ENCODE measurements at regions not wholly inside any gene's neighbourhood (a gene's known extent, or its start where the extent isn't known, plus 50 kb on each side); places are given as distances from the start of the nearest gene placed in this dataset.

DNA sequence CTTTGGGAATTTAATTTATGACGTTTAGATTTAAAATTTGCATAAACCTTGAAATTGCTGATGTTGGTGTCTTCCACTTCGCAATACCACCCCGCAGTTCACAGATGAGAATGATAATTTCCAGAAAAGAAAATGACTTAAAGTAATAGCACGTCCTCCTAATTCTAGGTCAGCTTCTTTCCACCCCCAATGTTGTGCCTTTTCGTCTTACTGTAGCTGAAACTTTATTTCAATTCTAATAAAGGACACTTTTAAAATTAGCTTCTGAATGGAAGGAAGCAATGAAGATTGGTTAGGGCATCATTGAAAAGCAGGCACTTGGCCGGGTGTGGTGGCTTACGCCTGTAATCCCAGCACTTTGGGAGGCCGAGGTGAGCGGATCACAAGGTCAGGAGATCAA lies 107.4 kb downstream of the MYCN start:
- in situ Hi-C loops (cut with HindIII; ENCODE audit: low pct_ligation_motif_present, low sequenced_read_pairs) = no loop called here
- Histone ChIP-seq H3K4me3 (ENCODE audit: low read depth, low read length) (no peak overlapping the region), H3K27ac (no peak overlapping the region), H3K36me3 (replicated peaks) (no peaks in the 10 kb centered on the region), H3K27me3 (replicated peaks) (no peaks in the 10 kb centered on the region)
- no peak for TF ChIP-seq CTCF (IDR thresholded peaks at IDR 0.05; ENCODE audit: low read depth, low read length, missing control alignments)
- no peak for DNase-seq

DNA sequence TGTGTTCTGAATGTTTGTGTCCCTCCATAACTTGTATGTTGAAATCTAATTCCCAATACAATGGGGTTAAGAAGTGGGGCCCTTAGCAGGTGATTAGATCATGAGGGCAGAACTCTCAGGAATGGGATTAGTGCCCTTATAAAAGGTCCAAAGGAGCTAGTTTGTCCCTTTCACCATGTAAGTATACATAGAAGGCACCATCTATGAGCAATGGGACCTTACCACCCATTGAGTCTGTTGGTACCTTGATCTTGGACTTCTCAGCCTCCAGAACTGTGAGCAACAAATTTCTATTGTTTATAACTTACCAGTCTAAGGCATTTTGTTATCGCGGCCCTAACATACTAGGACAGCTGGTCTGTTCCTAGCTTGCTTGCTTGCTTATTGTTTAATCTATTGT lies 106.3 kb downstream of the MYCN start:
- no peaks in the 10 kb centered on the region for H3K27me3 ChIP-seq (replicated peaks)
- no peak overlapping the region for H3K4me3 ChIP-seq (ENCODE audit: low read depth, low read length)
- no peak for TF ChIP-seq CTCF (IDR thresholded peaks at IDR 0.05; ENCODE audit: low read depth, low read length, missing control alignments)
- no peak overlapping the region for H3K27ac ChIP-seq
- in situ Hi-C loops (cut with HindIII; ENCODE audit: low pct_ligation_motif_present, low sequenced_read_pairs) = no loop called here
- no peak for DNase-seq
- H3K36me3 ChIP-seq (replicated peaks) = no peaks in the 10 kb centered on the region

DNA sequence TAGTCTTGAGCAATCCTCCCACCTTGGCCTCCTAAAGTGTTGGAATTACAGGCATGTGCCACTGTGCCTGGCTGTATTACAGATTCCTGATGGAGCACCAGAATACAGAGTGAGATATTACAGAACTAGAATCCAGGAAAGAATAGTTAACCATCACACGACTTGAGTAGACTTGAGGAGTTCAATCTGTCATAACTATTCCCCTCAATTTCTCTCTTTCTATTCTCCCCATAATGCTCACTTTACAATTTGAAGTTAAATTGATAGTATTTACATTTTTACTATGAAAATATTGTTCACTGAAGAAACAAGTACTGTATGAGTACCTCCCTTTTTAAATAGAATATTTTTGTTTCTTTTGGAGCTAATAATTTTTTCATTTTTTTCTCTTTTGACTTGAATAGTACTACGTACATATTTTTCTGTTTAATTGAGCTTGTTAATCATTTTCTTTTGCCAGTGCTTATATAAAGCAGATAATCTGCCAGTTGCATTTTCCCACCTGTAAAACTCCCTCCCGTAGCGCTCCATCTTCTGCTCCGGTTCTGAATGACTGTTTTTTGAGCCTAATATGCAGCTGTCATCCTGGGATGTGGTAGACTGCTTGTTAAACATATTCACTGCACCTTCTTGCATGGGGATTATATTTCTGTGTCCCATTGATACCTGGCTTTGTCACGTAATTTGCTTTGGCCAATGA lies 105.5 kb downstream of the MYCN start:
- H3K36me3 ChIP-seq (replicated peaks) = no peaks in the 10 kb centered on the region
- no peak overlapping the region for H3K4me3 ChIP-seq (ENCODE audit: low read depth, low read length)
- no peak for TF ChIP-seq CTCF (IDR thresholded peaks at IDR 0.05; ENCODE audit: low read depth, low read length, missing control alignments)
- no peak for DNase-seq
- H3K27me3 ChIP-seq (replicated peaks) = no peaks in the 10 kb centered on the region
- in situ Hi-C loops (cut with HindIII; ENCODE audit: low pct_ligation_motif_present, low sequenced_read_pairs) = no loop called here
- no peak overlapping the region for H3K27ac ChIP-seq

- no peak overlapping the region for H3K27ac ChIP-seq
- H3K27me3 ChIP-seq (replicated peaks) = no peaks in the 10 kb centered on the region
- no peaks in the 10 kb centered on the region for H3K36me3 ChIP-seq (replicated peaks)
- H3K4me3 ChIP-seq (ENCODE audit: low read depth, low read length) = no peak overlapping the region
- in situ Hi-C loops (cut with HindIII; ENCODE audit: low pct_ligation_motif_present, low sequenced_read_pairs) = no loop called here
- TF ChIP-seq CTCF (IDR thresholded peaks at IDR 0.05; ENCODE audit: low read depth, low read length, missing control alignments) = no peak
- no peak for DNase-seq
These were observed 104.7 kb downstream of the MYCN start for GRCh38 chr2:16044946-16045456.

DNA sequence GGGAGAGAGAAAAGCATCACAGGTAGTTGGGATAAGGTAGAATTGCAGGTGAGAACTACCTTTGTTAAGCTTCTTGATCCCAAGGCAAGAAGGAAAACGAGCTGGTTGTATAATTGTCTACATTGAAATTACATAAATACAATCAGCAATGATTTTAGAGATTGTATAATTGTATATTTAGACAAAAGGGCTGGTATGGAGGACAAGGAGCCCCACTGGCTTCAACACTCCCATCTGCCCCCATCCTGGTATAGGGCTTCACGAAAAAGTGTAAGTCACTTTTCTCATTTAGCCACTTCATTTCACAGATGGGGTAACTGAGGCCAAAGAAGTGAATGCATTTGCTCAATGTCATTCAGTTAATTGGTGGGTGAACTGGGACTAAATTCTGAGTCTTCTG lies 103.3 kb downstream of the MYCN start:
- H3K4me3 ChIP-seq (ENCODE audit: low read depth, low read length) = no peak overlapping the region
- H3K27me3 ChIP-seq (replicated peaks) = no peaks in the 10 kb centered on the region
- no peak overlapping the region for H3K27ac ChIP-seq
- in situ Hi-C loops (cut with HindIII; ENCODE audit: low pct_ligation_motif_present, low sequenced_read_pairs) = no loop called here
- no peak for TF ChIP-seq CTCF (IDR thresholded peaks at IDR 0.05; ENCODE audit: low read depth, low read length, missing control alignments)
- no peaks in the 10 kb centered on the region for H3K36me3 ChIP-seq (replicated peaks)
- no peak for DNase-seq

DNA sequence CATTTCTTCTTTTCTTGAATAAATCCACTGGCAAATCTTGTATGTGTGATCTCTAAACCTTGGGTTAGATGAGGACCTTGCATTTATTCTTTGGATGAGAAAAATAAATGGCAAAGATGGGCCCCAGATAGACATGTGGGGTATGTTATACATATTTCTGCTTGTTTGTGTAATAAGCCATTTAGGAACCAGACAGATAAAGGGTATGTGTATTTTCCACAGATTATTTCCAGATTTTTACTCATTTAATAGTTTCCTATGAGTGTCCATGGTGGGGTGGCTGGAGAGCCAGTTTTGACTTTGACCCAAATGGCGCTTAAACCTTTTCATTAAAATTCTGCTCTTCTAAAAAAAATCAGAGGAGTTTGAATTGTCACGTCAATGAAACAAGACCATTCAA lies 102.8 kb downstream of the MYCN start:
- TF ChIP-seq CTCF (IDR thresholded peaks at IDR 0.05; ENCODE audit: low read depth, low read length, missing control alignments) = no peak
- H3K27ac ChIP-seq = no peak overlapping the region
- DNase-seq = no peak
- H3K27me3 ChIP-seq (replicated peaks) = no peaks in the 10 kb centered on the region
- no peak overlapping the region for H3K4me3 ChIP-seq (ENCODE audit: low read depth, low read length)
- no peaks in the 10 kb centered on the region for H3K36me3 ChIP-seq (replicated peaks)
- in situ Hi-C loops (cut with HindIII; ENCODE audit: low pct_ligation_motif_present, low sequenced_read_pairs) = no loop called here

Data from brain microvascular endothelial cell (primary cell).